B cell (primary cell): ENCODE measurements at regions not wholly inside any gene's neighbourhood (a gene's known extent, or its start where the extent isn't known, plus 50 kb on each side); places are given as distances from the start of the nearest gene placed in this dataset.
"Not testable (repeated sequence)": the region's sequence is repeated elsewhere in the genome, so short reads cannot be mapped to it uniquely, and the experiment has no call there.

Experiments used
- ATAC-seq: fragments of 200-7000 bp; cut with Tn5 transposase; one replicate; pipeline ENCODE4 v1.10.0; 2021; ENCODE audit warnings: low read depth, mild to moderate bottlenecking, moderate number of reproducible peaks, moderate library complexity
- CTCF ChIA-PET: fragments of 350-600 bp; sonication (Branson Sonifier 250); formaldehyde crosslinking; loops from one replicate; lab custom pipeline; 2021; ENCODE audit warnings: antibody characterized with exemption, inconsistent platforms; lab: Charles Lee
- POLR2A ChIA-PET: fragments of 350-600 bp; sonication (Branson Sonifier 250); formaldehyde crosslinking; loops from one replicate; lab custom pipeline; 2021; ENCODE audit warnings: antibody characterized with exemption; lab: Charles Lee
- DNase-seq: peaks from one replicate; pipeline ENCODE4 v3.0.0; 2013
- H2AFZ ChIP-seq: 2 replicates; pipeline ENCODE4 v1.6.1; 2012; ENCODE audit warnings: mild to moderate bottlenecking, low read depth, low read length; ENCODE audit not compliant: insufficient read depth, poor library complexity, severe bottlenecking
- H3K27ac ChIP-seq, 2 donors: 1 replicate in 1 of 2; 2 replicates in 1 of 2; pipeline ENCODE4 v1.5.1; 2012 to 2013; ENCODE audit warnings: low read length in 2 of 2, mild to moderate bottlenecking in 2 of 2, moderate library complexity in 1 of 2
- H3K27me3 ChIP-seq, 4 experiments: fragments of 200-600 bp in 1 of 4; sonication (generic) in 1 of 4; replicated peaks in 1 of 4; 1 replicate in 2 of 4; 2 replicates in 2 of 4; pipeline versions ENCODE4 v1.6.1 to v1.7.0; 2013 to 2016; ENCODE audit warnings: low read length in 3 of 4, mild to moderate bottlenecking in 2 of 4, mixed read lengths in 1 of 4, moderate library complexity in 1 of 4; ENCODE audit not compliant: insufficient read depth in 4 of 4, control insufficient read depth in 3 of 4; ENCODE audit errors: control extremely low read depth in 1 of 4
- H3K36me3 ChIP-seq, 2 experiments: replicated peaks in 1 of 2; 1 replicate in 1 of 2; 2 replicates in 1 of 2; pipeline versions ENCODE4 v1.6.1 to v1.7.1; 2013; ENCODE audit warnings: low read length in 1 of 2; ENCODE audit not compliant: insufficient read depth in 2 of 2, control insufficient read depth in 1 of 2; ENCODE audit errors: control extremely low read depth in 1 of 2, extremely low read depth in 1 of 2
- H3K4me1 ChIP-seq, 2 donors: fragments of 200-600 bp in 1 of 2; sonication (generic) in 1 of 2; 1 replicate in 1 of 2; 2 replicates in 1 of 2; pipeline versions ENCODE4 v1.5.1 to v1.6.1; 2013 to 2017; ENCODE audit warnings: low read length in 2 of 2; ENCODE audit not compliant: control insufficient read depth in 2 of 2, insufficient read depth in 2 of 2
- H3K4me2 ChIP-seq: replicated peaks from 2 replicates; pipeline ENCODE3; 2012; ENCODE audit warnings: mild to moderate bottlenecking, low read depth, low read length; ENCODE audit not compliant: poor library complexity, severe bottlenecking
- H3K4me3 ChIP-seq, 5 experiments: fragments of 200-600 bp in 1 of 5; sonication (generic) in 1 of 5; 1 replicate in 3 of 5; 2 replicates in 2 of 5; pipeline versions ENCODE4 v1.5.1 to v1.7.0; 2011 to 2016; ENCODE audit warnings: low read length in 4 of 5, mild to moderate bottlenecking in 4 of 5, low read depth in 2 of 5, control low read depth in 1 of 5, moderate library complexity in 1 of 5; ENCODE audit not compliant: insufficient read depth in 1 of 5; ENCODE audit errors: control extremely low read depth in 1 of 5, extremely low read depth in 1 of 5
- H3K79me2 ChIP-seq: fragments of 200-600 bp; sonication (generic); one replicate; pipeline ENCODE4 v1.6.0; 2016; ENCODE audit warnings: low read length; ENCODE audit not compliant: control insufficient read depth, insufficient read depth
- H3K9ac ChIP-seq: fragments of 200-600 bp; sonication (generic); 2 replicates; pipeline ENCODE4 v1.6.1; 2017; ENCODE audit warnings: mild to moderate bottlenecking, low read length, moderate library complexity
- H3K9me3 ChIP-seq, 3 donors: one replicate each; pipeline versions ENCODE4 v1.6.1 to v1.7.1; 2013; ENCODE audit warnings: low read length in 2 of 3; ENCODE audit not compliant: control insufficient read depth in 2 of 3, insufficient read depth in 1 of 3; ENCODE audit errors: control extremely low read depth in 1 of 3
- H4K20me1 ChIP-seq: 2 replicates; pipeline ENCODE4 v1.6.0; 2012; ENCODE audit warnings: mild to moderate bottlenecking, low read length; ENCODE audit not compliant: insufficient read depth, control insufficient read depth, poor library complexity, severe bottlenecking
- H3K27ac Mint-ChIP-seq: one replicate; pipeline ENCODE4 v1.8.0; 2021; ENCODE audit warnings: mixed read lengths
- H3K27me3 Mint-ChIP-seq: one replicate; pipeline ENCODE4 v1.8.0; 2021; ENCODE audit warnings: mixed read lengths
- H3K4me1 Mint-ChIP-seq: one replicate; pipeline ENCODE4 v1.8.0; 2021; ENCODE audit warnings: mixed read lengths
- H3K4me3 Mint-ChIP-seq: one replicate; pipeline ENCODE4 v1.8.0; 2021; ENCODE audit warnings: mixed read lengths
- H3K9me3 Mint-ChIP-seq: one replicate; pipeline ENCODE4 v1.8.0; 2022; ENCODE audit warnings: mixed read lengths; ENCODE audit not compliant: insufficient read depth
- WGBS: methylation state at CpG from one replicate; pipeline ENCODE4 v1.1.5; 2013; ENCODE audit warnings: missing lambda C conversion rate; ENCODE audit not compliant: insufficient coverage; 5-methylcytosine and 5-hydroxymethylcytosine counted together
- intact Hi-C: fragments of 100-400 bp; cut with micrococcal nuclease; formaldehyde crosslinking; loops from one replicate; pipeline ENCODE4 v1.10.0; 2022

- H3K9me3 Mint-ChIP-seq, H3K4me1 Mint-ChIP-seq, H3K4me3 ChIP-seq, H3K9ac ChIP-seq, H3K27me3 ChIP-seq, POLR2A ChIA-PET, H3K36me3 ChIP-seq, ATAC-seq, H3K27ac Mint-ChIP-seq, H3K9me3 ChIP-seq, H4K20me1 ChIP-seq, intact Hi-C loops, H3K27me3 Mint-ChIP-seq, H3K79me2 ChIP-seq, H3K4me3 Mint-ChIP-seq, DNase-seq, H3K4me1 ChIP-seq, H3K27ac ChIP-seq, H2AFZ ChIP-seq, H3K4me2 ChIP-seq: not testable (repeated sequence)
- CTCF ChIA-PET, result interaction anchor here (0.6 kb wide), 1 partner anchor 51 kb away, joined by 3 read pairs; no protein-coding TSS in a partner anchor
- 93% methylated on average over 4 of the region's 7 CpGs for WGBS
Measured at GRCh38 chr7:6929588-6929987, 103.5 kb upstream of the CCZ1B start.

GRCh38 chr7:6930081-6930635 lies 104.1 kb upstream of the CCZ1B start:
- H2AFZ ChIP-seq, H3K27me3 Mint-ChIP-seq, H3K9me3 ChIP-seq, H3K79me2 ChIP-seq, H3K27me3 ChIP-seq, H3K4me3 Mint-ChIP-seq, H3K36me3 ChIP-seq, H3K4me1 Mint-ChIP-seq, H3K9me3 Mint-ChIP-seq, H4K20me1 ChIP-seq, H3K4me3 ChIP-seq, H3K9ac ChIP-seq, H3K27ac ChIP-seq, POLR2A ChIA-PET, H3K27ac Mint-ChIP-seq, DNase-seq, intact Hi-C loops, H3K4me2 ChIP-seq, ATAC-seq, H3K4me1 ChIP-seq: not testable (repeated sequence)
- CTCF ChIA-PET, result interaction anchor here (1.1 kb wide), 1 partner anchor 414 kb away, joined by 4 read pairs; no protein-coding TSS in a partner anchor
- WGBS, result 81% methylated on average over 5 of the region's 7 CpGs
